ENCODE measurements at regions not wholly inside any gene's neighbourhood (a gene's known extent, or its start where the extent isn't known, plus 50 kb on each side); places are given as distances from the start of the nearest gene placed in this dataset.

- ChIA-PET POLR2A (ENCODE audit: partially characterized antibody) (no interaction called here), CTCF (ENCODE audit: partially characterized antibody) (interaction anchor here (2.4 kb wide), 1 partner anchor 58 kb away, joined by 6 read pairs; no protein-coding TSS in a partner anchor)
- Histone ChIP-seq H3K14ac (ENCODE audit: insufficient read length) (no peak overlapping the region), H2BK12ac (ENCODE audit: low read depth, low read length) (no peak overlapping the region), H2AK5ac (ENCODE audit: low read depth, low read length) (no peak overlapping the region), H3K23ac (ENCODE audit: insufficient read length) (no peak overlapping the region), H3K4me3 (ENCODE audit: extremely low read depth in 1 of 4, insufficient read depth in 2 of 4, low read depth in 3 of 4, low read length in 4 of 4) (no peak overlapping the region), H3K79me2 (ENCODE audit: control insufficient read depth in 1 of 2, insufficient read depth in 2 of 2, low read length in 2 of 2) (no peaks in the 10 kb centered on the region), H3K27ac (ENCODE audit: low read depth, low read length) (no peak overlapping the region), H2BK20ac (ENCODE audit: low read length) (no peak overlapping the region), H3K4me2 (ENCODE audit: insufficient read depth in 1 of 2, low read depth in 2 of 2, low read length in 2 of 2) (no peak overlapping the region), H2BK120ac (replicated peaks; ENCODE audit: low read depth, low read length) (no peak overlapping the region), H4K91ac (replicated peaks; ENCODE audit: insufficient read length, low read length) (no peak overlapping the region), H2AFZ (ENCODE audit: low read length) (no peak overlapping the region), H3K4me1 (replicated peaks in 1 of 4; ENCODE audit: control insufficient read depth in 3 of 4, insufficient read depth in 4 of 4, low read length in 3 of 4) (peaks cover 0 to 2% (median 0%) of the 10 kb centered on the region in 4 experiments; a peak in 4 of 7 replicates), H3K23me2 (ENCODE audit: low read depth, low read length) (no peaks in the 10 kb centered on the region), H3K79me1 (ENCODE audit: low read depth, low read length) (no peaks in the 10 kb centered on the region), H3K36me3 (ENCODE audit: control insufficient read depth in 2 of 4, insufficient read depth in 4 of 4, low read length in 3 of 4) (no peaks in the 10 kb centered on the region), H3K4ac (replicated peaks; ENCODE audit: insufficient read length, low read depth, low read length) (no peak overlapping the region), H3K27me3 (replicated peaks in 1 of 4; ENCODE audit: control insufficient read depth in 3 of 4, extremely low read depth in 1 of 4, insufficient read depth in 3 of 4, low read length in 3 of 4) (0 out of 7 replicates have a peak, but pooled peaks cover 0 to 2% (median under 1%) of the 10 kb centered on the region in 4 experiments), H3K9me3 (ENCODE audit: insufficient read depth in 2 of 2, low read depth in 1 of 2, low read length in 1 of 2) (no peaks in the 10 kb centered on the region), H3K9ac (replicated peaks in 1 of 4; ENCODE audit: extremely low read depth in 1 of 4, low read depth in 3 of 4, low read length in 3 of 4) (no peak overlapping the region), H2BK5ac (ENCODE audit: low read depth, low read length) (no peak overlapping the region), H4K8ac (ENCODE audit: extremely low read depth, insufficient read depth, low read length) (no peak overlapping the region), H3K18ac (ENCODE audit: extremely low read depth, low read length) (no peak overlapping the region), H2BK15ac (ENCODE audit: low read length) (no peak overlapping the region), H3K56ac (replicated peaks; ENCODE audit: insufficient read length, low read depth, low read length) (no peak overlapping the region), H4K20me1 (replicated peaks in 1 of 2; ENCODE audit: control insufficient read depth in 1 of 2, insufficient read depth in 2 of 2, low read length in 2 of 2) (no peaks in the 10 kb centered on the region), H4K5ac (ENCODE audit: insufficient read length, low read depth, low read length) (no peak overlapping the region)
- 79% methylated on average over 10 of the region's 11 CpGs; no CpG with 5 or more reads in 1 of the 2 experiments for WGBS, 2 experiments (ENCODE audit: extremely low coverage in 1 of 2, insufficient coverage in 1 of 2, insufficient read length in 1 of 2, insufficient replicate concordance in 2 of 2, low coverage in 1 of 2, low lambda C conversion rate in 2 of 2, missing lambda C conversion rate in 1 of 2)
- FAIRE-seq: no peak
- no peak for DNase-seq (ENCODE audit: low read depth in 1 of 2, low spot score in 2 of 2)
- TF ChIP-seq JUN (IDR thresholded peaks at IDR 0.05; ENCODE audit: low read depth, low read length) (no peak), POLR2A (IDR thresholded peaks at IDR 0.05; ENCODE audit: control extremely low read depth in 1 of 2, low read depth in 2 of 2, low read length in 2 of 2) (no peak), CHD2 (IDR thresholded peaks at IDR 0.05; ENCODE audit: low read length) (no peak), HDAC2 (IDR thresholded peaks at IDR 0.05; ENCODE audit: borderline replicate concordance in 1 of 2, low read depth in 2 of 2, low read length in 2 of 2) (no peak), BCL11A (IDR thresholded peaks at IDR 0.05; ENCODE audit: low read depth in 2 of 2, low read length in 2 of 2) (no peak), SP4 (IDR thresholded peaks at IDR 0.05; ENCODE audit: low read length) (no peak), CBX8 (IDR thresholded peaks at IDR 0.05; ENCODE audit: borderline replicate concordance, low read depth, low read length) (no peak), CTBP2 (IDR thresholded peaks at IDR 0.05; ENCODE audit: borderline replicate concordance, insufficient read depth, insufficient read length, low read length) (no peak), EP300 (IDR thresholded peaks at IDR 0.05; ENCODE audit: borderline replicate concordance in 1 of 2, low read depth in 2 of 2, low read length in 2 of 2) (no peak), POLR2AphosphoS5 (IDR thresholded peaks at IDR 0.05; ENCODE audit: low read depth, low read length) (no peak), TBP (IDR thresholded peaks at IDR 0.05; ENCODE audit: low read depth, low read length) (no peak), CREB1 (IDR thresholded peaks at IDR 0.05) (no peak), RNF2 (IDR thresholded peaks at IDR 0.05; ENCODE audit: borderline replicate concordance, low read depth, low read length, missing control alignments, poor library complexity, severe bottlenecking) (no peak), EZH2 (IDR thresholded peaks at IDR 0.05; ENCODE audit: low read depth, low read length, severe bottlenecking) (no peak), KDM4A (IDR thresholded peaks at IDR 0.05; ENCODE audit: low read depth, low read length, severe bottlenecking) (no peak)
Measured at GRCh38 chr2:10968176-10968575, 56.4 kb downstream of the KCNF1 start.

Data from H1 (cell line).